Endothelial cell of umbilical vein (primary cell): ENCODE measurements at regions not wholly inside any gene's neighbourhood (a gene's known extent, or its start where the extent isn't known, plus 50 kb on each side); places are given as distances from the start of the nearest gene placed in this dataset.

Experiments used
- BruUV-seq: library from RNA; stranded (reverse); fragments of 400-500 nt; replicated peaks from 2 replicates; lab custom pipeline; 2021; lab: Mats Ljungman, UMichigan
- CTCF ChIA-PET: fragments of 300-600, 350-600 bp; sonication (Branson Sonifier 250); formaldehyde crosslinking; loops from one replicate; lab custom pipeline; 2021; ENCODE audit warnings: antibody characterized with exemption, inconsistent platforms; lab: Charles Lee
- POLR2A ChIA-PET: fragments of 300-600, 350-600 bp; sonication (Branson Sonifier 250); formaldehyde crosslinking; loops from one replicate; lab custom pipeline; 2021; ENCODE audit warnings: antibody characterized with exemption, inconsistent platforms; lab: Charles Lee
- DNase-seq: peaks from one replicate; pipeline ENCODE4 v3.0.0-alpha.2; 2011; ENCODE audit warnings: low read depth, low spot score
- FAIRE-seq: peaks from 2 replicates; lab custom pipeline; 2011; peaks lifted over from hg19 to GRCh38; lab: Jason Lieb, UNC
- H2AFZ ChIP-seq: 2 replicates; pipeline ENCODE4 v1.6.0; 2012; ENCODE audit warnings: low read depth, low read length, control low read depth, inconsistent platforms
- H3K27ac ChIP-seq: 2 replicates; pipeline ENCODE4 v1.5.1; 2011; ENCODE audit warnings: low read depth, mild to moderate bottlenecking, control low read depth, low read length, moderate library complexity; ENCODE audit not compliant: insufficient read depth
- H3K27me3 ChIP-seq, 2 experiments: 2 replicates each; pipeline versions ENCODE4 v1.6.0 to v1.6.1; 2011; ENCODE audit warnings: low read length in 2 of 2, mixed read lengths in 1 of 2; ENCODE audit not compliant: control insufficient read depth in 2 of 2, insufficient read depth in 2 of 2
- H3K36me3 ChIP-seq, 2 experiments: 2 replicates in 1 of 2; 3 replicates in 1 of 2; pipeline ENCODE4 v1.5.1; 2011; ENCODE audit warnings: low read length in 2 of 2, mild to moderate bottlenecking in 1 of 2, moderate library complexity in 1 of 2; ENCODE audit not compliant: control insufficient read depth in 2 of 2, insufficient read depth in 2 of 2; ENCODE audit errors: extremely low read depth in 1 of 2
- H3K4me1 ChIP-seq: 3 replicates; pipeline ENCODE4 v1.5.1; 2011; ENCODE audit warnings: mild to moderate bottlenecking, low read length; ENCODE audit not compliant: control insufficient read depth, insufficient read depth; ENCODE audit errors: extremely low read depth
- H3K4me2 ChIP-seq: 2 replicates; pipeline ENCODE4 v1.6.1; 2011; ENCODE audit warnings: low read length, control low read depth, mixed read lengths; ENCODE audit not compliant: insufficient read depth
- H3K4me3 ChIP-seq, 3 experiments: fragments of 200-600 bp in 1 of 3; sonication (generic), shearing (Covaris generic) in 1 of 3; replicated peaks in 1 of 3; 2 replicates each; pipeline ENCODE4 v1.5.1; 2011 to 2016; ENCODE audit warnings: control low read depth in 3 of 3, low read length in 3 of 3, mild to moderate bottlenecking in 2 of 3, inconsistent platforms in 1 of 3, low read depth in 1 of 3, moderate library complexity in 1 of 3; ENCODE audit not compliant: insufficient read depth in 1 of 3
- H3K79me2 ChIP-seq: 2 replicates; pipeline ENCODE4 v1.6.0; 2012; ENCODE audit warnings: low read length, inconsistent platforms; ENCODE audit not compliant: control insufficient read depth, insufficient read depth
- H3K9ac ChIP-seq: replicated peaks from 2 replicates; pipeline ENCODE3; 2011; ENCODE audit warnings: low read length, control low read depth; ENCODE audit not compliant: insufficient read depth; ENCODE audit errors: extremely low read depth
- H3K9me1 ChIP-seq: replicated peaks from 3 replicates; pipeline ENCODE4 v1.6.0; 2011; ENCODE audit warnings: mild to moderate bottlenecking, low read length; ENCODE audit not compliant: control insufficient read depth, insufficient read depth; ENCODE audit errors: extremely low read depth
- H3K9me3 ChIP-seq: replicated peaks from 2 replicates; pipeline ENCODE4 v1.5.1; 2012; ENCODE audit warnings: low read length, inconsistent platforms; ENCODE audit not compliant: control insufficient read depth, insufficient read depth
- H4K20me1 ChIP-seq: replicated peaks from 2 replicates; pipeline ENCODE3; 2011; ENCODE audit warnings: mild to moderate bottlenecking, low read length; ENCODE audit not compliant: control insufficient read depth, insufficient read depth; ENCODE audit errors: extremely low read depth
- CTCF ChIP-seq, 2 donors: IDR thresholded peaks; 1 replicate in 1 of 2; 2 replicates in 1 of 2; pipeline ENCODE4 v1.5.1; 2011; ENCODE audit warnings: low read length in 2 of 2, mild to moderate bottlenecking in 2 of 2, moderate library complexity in 2 of 2, control low read depth in 1 of 2, inconsistent platforms in 1 of 2, low read depth in 1 of 2; ENCODE audit not compliant: insufficient read depth in 1 of 2; ENCODE audit errors: extremely low read depth in 1 of 2
- EZH2 ChIP-seq: IDR thresholded peaks from 2 replicates; pipeline ENCODE4 v1.6.1; 2012; ENCODE audit warnings: borderline replicate concordance, low read depth, mild to moderate bottlenecking, moderate library complexity, low read length, inconsistent platforms; ENCODE audit not compliant: severe bottlenecking
- FOS ChIP-seq: IDR thresholded peaks from 2 replicates; pipeline ENCODE4 v1.6.1; 2011; ENCODE audit warnings: mild to moderate bottlenecking, low read length, moderate library complexity, borderline replicate concordance; ENCODE audit not compliant: insufficient read depth
- GATA2 ChIP-seq: IDR thresholded peaks from 2 replicates; pipeline ENCODE4 v1.7.0; 2011; ENCODE audit warnings: low read depth, mild to moderate bottlenecking, moderate library complexity, mixed read lengths, low read length; ENCODE audit not compliant: insufficient read length, insufficient read depth
- JUN ChIP-seq: IDR thresholded peaks from 2 replicates; pipeline ENCODE4 v1.6.1; 2011; ENCODE audit warnings: borderline replicate concordance, low read depth; ENCODE audit not compliant: insufficient read length, insufficient read depth
- MAX ChIP-seq: IDR thresholded peaks from 2 replicates; pipeline ENCODE4 v1.6.1; 2011; ENCODE audit not compliant: insufficient read depth, insufficient read length
- MYC ChIP-seq: IDR thresholded peaks from one replicate; pipeline ENCODE4 v1.6.1; 2011; ENCODE audit warnings: mild to moderate bottlenecking, low read depth, low read length
- POLR2A ChIP-seq: IDR thresholded peaks from 2 replicates; pipeline ENCODE4 v1.6.1; 2012; ENCODE audit warnings: low read depth, mild to moderate bottlenecking, control low read depth, low read length
- POLR2AphosphoS5 ChIP-seq: IDR thresholded peaks from 2 replicates; pipeline ENCODE4 v1.6.1; 2012; ENCODE audit warnings: low read depth, mild to moderate bottlenecking, control low read depth, low read length, moderate library complexity; ENCODE audit not compliant: insufficient read depth
- dilution Hi-C: fragments of 300-500 bp; cut with MboI; formaldehyde crosslinking; loops from one replicate; pipeline ENCODE4 v1.15.0; 2019; ENCODE audit warnings: low sequenced_read_pairs; ENCODE audit not compliant: extremely low pct_ligation_motif_present
- intact Hi-C: fragments of 100-400 bp; cut with micrococcal nuclease; formaldehyde crosslinking; loops from one replicate; pipeline ENCODE4 v1.10.0; 2022

GRCh38 chr3:13243586-13243985 lies 170.4 kb upstream of the IQSEC1 start:
- no peaks in the 10 kb centered on the region for H3K4me1 ChIP-seq
- no peaks in the 10 kb centered on the region for H3K79me2 ChIP-seq
- no peaks in the 10 kb centered on the region for H4K20me1 ChIP-seq
- no peaks in the 10 kb centered on the region for H3K36me3 ChIP-seq
- no peaks in the 10 kb centered on the region for H3K9me3 ChIP-seq
- H3K9me1 ChIP-seq, result no peaks in the 10 kb centered on the region
- no peak for TF ChIP-seq MYC
- no peak for TF ChIP-seq MAX
- TF ChIP-seq GATA2, result no peak
- TF ChIP-seq CTCF (IDR thresholded peaks at IDR 0.05; ENCODE audit: extremely low read depth in 1 of 2, insufficient read depth in 1 of 2, low read depth in 1 of 2, low read length in 2 of 2), result no peak
- TF ChIP-seq FOS, result no peak
- no peak for TF ChIP-seq POLR2AphosphoS5
- TF ChIP-seq POLR2A, result no peak
- TF ChIP-seq EZH2, result no peak
- no peak for TF ChIP-seq JUN
- no peak overlapping the region for H3K4me3 ChIP-seq
- H3K4me2 ChIP-seq, result no peak overlapping the region
- DNase-seq, result no peak
- ChIA-PET POLR2A (no interaction called here), CTCF (interaction anchor here (0.5 to 1.1 kb wide), 2 partner anchors 14 to 24 kb away, joined by 3 read pairs; no protein-coding TSS in a partner anchor)
- no peak overlapping the region for H2AFZ ChIP-seq
- no peak overlapping the region for H3K9ac ChIP-seq
- intact Hi-C loops (no loop called here), dilution Hi-C loops (no loop called here)
- no peak for FAIRE-seq
- no peak overlapping the region for H3K27ac ChIP-seq
- BruUV-seq, result no TSS peak
- no peaks in the 10 kb centered on the region for H3K27me3 ChIP-seq
